ENCODE measurements at regions not wholly inside any gene's neighbourhood (a gene's known extent, or its start where the extent isn't known, plus 50 kb on each side); places are given as distances from the start of the nearest gene placed in this dataset.

DNA sequence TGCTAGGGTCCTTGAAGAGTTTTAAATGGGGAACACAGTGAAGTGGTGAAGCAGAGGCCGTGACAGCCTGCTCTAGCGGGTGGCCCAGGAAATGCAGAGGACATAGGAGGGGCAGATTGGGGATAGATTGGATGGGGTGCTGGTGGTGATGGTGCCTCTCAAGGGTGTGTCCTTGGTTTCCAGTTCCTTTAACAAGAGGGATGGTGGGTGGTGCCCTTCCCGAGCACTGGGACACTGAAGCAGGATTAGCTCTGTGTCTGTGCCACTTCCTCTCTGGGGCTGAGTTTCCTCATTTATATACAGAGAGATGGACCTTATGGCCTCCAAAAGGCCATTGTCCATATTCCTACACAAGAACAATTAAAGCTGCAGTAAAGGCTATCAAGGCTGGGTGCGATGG is 285.5 kb downstream of the TCF7L2 start:
- Histone ChIP-seq H3K4me1 (no peaks in the 10 kb centered on the region), H3K9me3 (no peaks in the 10 kb centered on the region), H3K27me3 (no peaks in the 10 kb centered on the region), H3K4me3 (no peak overlapping the region), H3K27ac (no peak overlapping the region), H3K36me3 (no peaks in the 10 kb centered on the region)
- intact Hi-C loops (cut with DNase I), result no loop called here
- DNase-seq (ENCODE audit: low spot score in 2 of 2), result no peak
- TF ChIP-seq CTCF (IDR thresholded peaks at IDR 0.05), result no peak

DNA sequence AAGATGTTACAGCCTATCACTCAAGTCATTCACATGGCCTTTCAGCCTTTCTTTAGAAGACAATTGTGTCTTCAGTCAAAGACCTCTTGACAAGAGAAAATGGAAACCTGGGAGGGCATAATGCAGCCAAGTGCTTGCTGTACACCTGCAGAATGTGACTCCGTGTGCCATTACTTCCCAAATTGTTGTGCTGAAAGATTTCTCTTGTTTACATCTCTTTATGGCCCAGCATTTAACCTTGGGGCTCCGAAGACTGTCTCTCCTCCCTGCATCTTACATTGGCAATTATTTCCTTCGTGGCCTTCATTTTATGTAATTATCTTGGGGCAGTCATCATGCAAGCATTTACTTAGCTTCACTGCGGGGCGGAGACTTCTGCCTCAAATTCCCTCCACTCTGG is 287.0 kb downstream of the TCF7L2 start:
- no peak for TF ChIP-seq CTCF (IDR thresholded peaks at IDR 0.05)
- Histone ChIP-seq H3K27me3 (no peaks in the 10 kb centered on the region), H3K27ac (no peak overlapping the region), H3K36me3 (no peaks in the 10 kb centered on the region), H3K9me3 (no peaks in the 10 kb centered on the region), H3K4me1 (no peaks in the 10 kb centered on the region), H3K4me3 (no peak overlapping the region)
- intact Hi-C loops (cut with DNase I), result no loop called here
- no peak for DNase-seq (ENCODE audit: low spot score in 2 of 2)

GRCh38 chr10:113239566-113240350 is 289.7 kb downstream of the TCF7L2 start:
- peak in 1 of 2 donors; percentile 55 for DNase-seq (ENCODE audit: low spot score in 2 of 2)
- no peak for TF ChIP-seq CTCF (IDR thresholded peaks at IDR 0.05)
- Histone ChIP-seq H3K4me1 (no peaks in the 10 kb centered on the region), H3K27me3 (no peaks in the 10 kb centered on the region), H3K9me3 (no peaks in the 10 kb centered on the region), H3K36me3 (no peaks in the 10 kb centered on the region), H3K4me3 (no peak overlapping the region), H3K27ac (no peak overlapping the region)
- intact Hi-C loops (cut with DNase I), result no loop called here

- no peak for TF ChIP-seq CTCF (IDR thresholded peaks at IDR 0.05)
- Histone ChIP-seq H3K36me3 (no peaks in the 10 kb centered on the region), H3K4me1 (no peaks in the 10 kb centered on the region), H3K27ac (no peak overlapping the region), H3K27me3 (no peaks in the 10 kb centered on the region), H3K9me3 (no peaks in the 10 kb centered on the region), H3K4me3 (no peak overlapping the region)
- intact Hi-C loops (cut with DNase I), result no loop called here
- DNase-seq (ENCODE audit: low spot score in 2 of 2), result no peak
These were observed 290.7 kb downstream of the TCF7L2 start for GRCh38 chr10:113240736-113241135.

- H3K36me3 ChIP-seq, result no peaks in the 10 kb centered on the region
- no peak for TF ChIP-seq CTCF (IDR thresholded peaks at IDR 0.05)
- intact Hi-C loops (cut with DNase I), result no loop called here
- H3K4me3 ChIP-seq, result no peak overlapping the region
- no peaks in the 10 kb centered on the region for H3K9me3 ChIP-seq
- no peaks in the 10 kb centered on the region for H3K4me1 ChIP-seq
- H3K27ac ChIP-seq, result no peak overlapping the region
- no peaks in the 10 kb centered on the region for H3K27me3 ChIP-seq
- DNase-seq (ENCODE audit: low spot score in 2 of 2), result peak in 1 of 2 donors; percentile 24
These were observed 291.7 kb downstream of the TCF7L2 start for GRCh38 chr10:113241599-113242360.
